ENCODE measurements at regions not wholly inside any gene's neighbourhood (a gene's known extent, or its start where the extent isn't known, plus 50 kb on each side); places are given as distances from the start of the nearest gene placed in this dataset.
"Not testable (repeated sequence)": the region's sequence is repeated elsewhere in the genome, so short reads cannot be mapped to it uniquely, and the experiment has no call there.

DNA sequence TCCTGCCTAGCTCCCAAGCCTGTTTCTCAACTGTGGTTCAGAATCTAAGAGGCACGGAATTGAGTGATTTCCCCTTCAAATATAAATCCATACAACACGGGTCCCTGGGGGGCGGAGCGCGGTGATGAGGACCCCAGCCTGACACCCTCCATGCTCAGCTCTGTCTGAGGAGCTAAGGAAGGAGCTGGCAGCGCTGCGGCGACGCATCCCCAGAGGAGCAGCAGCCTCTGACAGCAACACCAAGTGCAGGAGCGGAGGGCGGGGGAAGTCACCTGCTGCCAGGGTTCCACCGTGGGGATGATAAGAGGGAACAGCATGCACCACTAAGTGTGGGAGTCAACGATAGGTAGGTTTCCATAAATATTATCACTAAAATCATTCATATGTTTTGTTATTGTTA, 72.6 kb upstream of the VWC2 start:
- DNase-seq = no peak

DNA sequence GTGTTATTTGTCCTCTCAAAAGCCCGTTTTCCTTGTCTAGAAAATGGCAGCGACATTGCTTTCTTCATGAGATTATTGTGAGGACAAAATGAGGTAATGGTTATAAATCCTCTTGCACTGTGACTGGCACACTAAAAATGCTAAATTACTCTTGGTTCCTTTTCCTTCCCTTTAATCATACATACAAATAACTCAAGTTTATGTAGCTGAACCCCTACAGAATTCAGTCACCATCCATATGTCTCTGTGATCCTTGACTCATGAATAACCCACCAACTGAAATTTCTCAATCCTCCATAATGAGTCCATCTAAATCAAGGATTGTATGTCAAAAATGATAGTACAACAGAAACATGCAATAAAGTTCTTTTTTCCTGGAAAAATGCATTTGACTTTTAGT, 71.3 kb upstream of the VWC2 start:
- DNase-seq = no peak

DNA sequence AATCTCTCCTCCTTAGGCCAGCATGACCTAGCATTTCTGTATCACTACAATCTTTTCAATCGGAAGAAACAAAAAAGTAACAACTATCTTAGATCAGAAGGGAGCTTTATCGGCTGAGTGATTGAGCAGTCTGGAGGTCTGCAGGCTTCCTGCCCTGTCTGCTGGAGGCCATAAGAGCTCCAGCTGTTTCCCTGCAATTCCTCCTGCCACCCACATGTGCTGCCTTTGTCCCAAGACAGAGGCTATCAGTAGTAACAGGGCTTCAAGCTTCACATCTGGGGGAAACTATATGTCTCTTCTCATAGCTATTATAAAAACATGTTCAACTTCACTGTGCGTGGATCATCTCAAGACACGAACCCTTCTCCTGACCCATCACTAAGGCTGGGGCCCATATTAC, 70.1 kb upstream of the VWC2 start:
- no peak for DNase-seq

DNA sequence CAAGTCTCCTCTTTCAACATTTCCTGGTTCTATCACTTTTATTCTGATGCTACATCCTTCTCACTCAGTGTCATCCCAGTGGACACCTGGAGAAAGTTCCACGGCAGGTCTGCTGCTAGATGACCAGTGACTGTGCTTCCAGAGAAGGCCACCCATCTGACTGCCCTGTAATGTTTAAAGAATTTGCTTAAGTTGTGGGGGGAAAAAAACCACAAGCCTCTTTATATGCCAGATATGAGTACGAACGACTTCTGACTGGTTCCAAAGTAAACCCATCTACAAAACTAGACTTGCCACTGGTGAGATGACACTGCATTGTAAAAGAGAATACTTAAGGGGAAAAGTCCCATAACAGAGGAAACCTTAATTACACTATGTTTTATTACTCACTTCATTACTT, 69.6 kb upstream of the VWC2 start:
- DNase-seq = no peak

DNA sequence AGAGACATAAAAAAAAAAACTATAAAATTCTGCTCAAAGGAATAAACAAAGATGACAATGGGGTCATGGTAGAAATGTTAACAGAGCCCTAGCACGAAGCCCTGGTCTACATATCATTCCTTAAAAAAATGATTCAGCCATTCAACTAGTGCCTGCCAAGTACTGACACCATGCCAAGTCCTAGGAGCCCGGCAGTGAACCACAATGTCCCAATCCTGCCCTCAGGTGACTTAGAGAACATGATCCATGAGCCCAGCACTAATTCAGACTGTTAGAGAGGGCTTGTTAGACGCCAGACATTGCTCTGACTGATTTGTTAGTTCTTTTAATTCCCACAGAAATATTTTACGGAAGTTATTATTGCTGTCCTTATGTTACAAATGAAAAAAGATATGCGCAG, 67.3 kb upstream of the VWC2 start:
- no peak for DNase-seq

DNA sequence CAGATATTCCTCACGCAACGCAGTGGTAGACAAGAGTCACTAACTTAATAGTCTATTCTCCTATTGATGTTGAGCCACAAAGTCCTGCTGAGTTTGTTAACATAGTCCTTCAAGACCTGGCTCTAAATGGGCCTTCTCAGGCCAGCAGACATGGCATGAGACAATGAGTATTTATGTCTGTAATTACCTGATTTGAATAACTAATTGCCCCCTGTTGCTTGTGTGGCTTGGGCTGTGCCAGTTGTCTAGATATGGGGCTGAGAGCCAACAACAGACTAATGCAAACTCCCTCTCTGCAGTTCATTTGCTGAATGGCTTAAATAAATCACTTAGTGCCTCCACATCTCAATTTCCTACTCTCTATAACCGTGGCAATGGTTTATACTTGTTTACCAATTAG, 65.5 kb upstream of the VWC2 start:
- peak; percentile 74 for DNase-seq

DNA sequence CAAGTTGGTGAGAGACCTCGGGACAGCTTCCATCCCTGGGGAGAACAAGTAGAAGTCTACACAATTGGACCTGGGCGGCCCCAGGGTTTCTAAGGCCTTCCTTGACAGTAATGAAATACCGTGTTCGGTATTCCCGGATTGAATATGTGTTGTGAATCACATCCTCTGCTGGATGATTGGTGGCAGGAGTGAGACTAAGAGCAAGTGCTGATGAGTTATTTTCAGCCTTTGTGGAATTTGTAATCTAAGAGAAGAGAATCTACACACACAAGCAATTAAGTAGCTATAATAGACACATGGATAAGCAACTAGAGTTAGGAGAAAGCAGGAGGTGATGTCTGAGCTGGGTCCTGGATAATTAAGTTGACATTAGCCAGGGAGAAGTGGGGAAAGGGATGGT, 64.8 kb upstream of the VWC2 start:
- DNase-seq = no peak

DNA sequence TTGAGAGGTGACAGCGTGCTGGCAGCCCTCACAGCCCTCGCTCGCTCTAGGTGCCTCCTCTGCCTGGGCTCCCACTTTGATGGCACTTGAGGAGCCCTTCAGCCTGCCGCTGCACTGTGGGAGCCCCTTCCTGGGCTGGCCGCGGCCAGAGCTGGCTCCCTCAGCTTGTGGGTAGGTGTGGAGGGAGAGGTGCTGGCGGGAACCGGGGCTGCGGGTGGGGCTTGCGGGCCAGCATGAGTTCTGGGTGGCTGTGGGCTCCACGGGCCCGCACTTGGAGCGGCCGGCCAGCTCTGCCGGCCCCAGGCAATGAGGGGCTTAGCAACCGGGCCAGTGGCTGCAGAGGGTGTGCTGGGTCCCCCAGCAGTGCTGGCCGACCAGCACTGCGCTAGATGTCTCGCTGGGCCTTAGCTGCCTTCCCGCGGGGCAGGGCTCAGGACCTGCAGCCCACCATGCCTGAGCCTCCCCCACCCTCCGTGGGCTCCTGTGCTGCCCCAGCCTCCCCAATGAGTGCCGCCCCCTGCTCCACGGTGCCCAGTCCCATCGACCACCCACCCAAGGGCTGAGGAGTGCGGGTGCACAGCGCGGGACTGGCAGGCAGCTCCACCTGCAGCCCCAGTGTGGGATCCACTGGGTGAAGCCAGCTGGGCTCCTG, 62.2 kb upstream of the VWC2 start:
- not testable (repeated sequence) for DNase-seq

DNA sequence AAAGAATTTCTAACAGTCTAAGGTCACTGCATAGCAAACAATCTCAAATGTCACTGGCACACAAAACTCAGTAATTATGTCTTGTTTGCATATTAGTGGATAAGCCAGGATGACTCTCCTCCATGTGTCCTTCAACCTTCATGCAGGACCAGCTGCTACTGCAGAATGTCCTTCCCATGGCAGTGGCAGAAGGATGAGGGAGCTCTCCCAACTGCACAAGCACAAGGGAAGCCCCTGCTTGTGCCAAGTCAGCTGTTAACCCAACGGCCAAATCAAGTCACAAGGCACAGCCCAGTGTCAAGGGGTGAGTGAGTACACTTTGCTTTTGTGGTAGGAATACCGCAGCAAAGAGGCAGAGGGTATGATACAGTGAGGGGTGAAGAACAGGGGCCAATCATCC, 59.3 kb upstream of the VWC2 start:
- peak; percentile 30 for DNase-seq

DNA sequence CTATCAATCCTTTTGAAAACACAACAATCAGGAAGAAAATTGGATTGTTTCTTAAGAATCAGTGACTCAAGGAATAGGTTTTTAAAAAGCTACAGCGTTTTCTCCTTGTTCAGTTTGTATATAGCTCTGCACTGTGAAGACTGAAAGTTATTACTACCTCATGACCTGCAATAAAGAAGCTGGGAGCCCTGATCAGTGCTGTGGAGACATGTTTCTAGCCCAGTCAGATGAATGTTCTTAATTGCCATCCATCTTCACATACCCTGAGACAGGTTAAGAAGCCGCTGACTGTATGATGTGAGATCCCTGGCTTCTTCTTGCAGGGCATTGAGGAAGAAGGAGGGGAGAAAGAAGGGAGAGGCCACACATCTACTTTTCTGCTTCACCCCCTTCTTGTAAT, 58.0 kb upstream of the VWC2 start:
- DNase-seq = no peak

DNA sequence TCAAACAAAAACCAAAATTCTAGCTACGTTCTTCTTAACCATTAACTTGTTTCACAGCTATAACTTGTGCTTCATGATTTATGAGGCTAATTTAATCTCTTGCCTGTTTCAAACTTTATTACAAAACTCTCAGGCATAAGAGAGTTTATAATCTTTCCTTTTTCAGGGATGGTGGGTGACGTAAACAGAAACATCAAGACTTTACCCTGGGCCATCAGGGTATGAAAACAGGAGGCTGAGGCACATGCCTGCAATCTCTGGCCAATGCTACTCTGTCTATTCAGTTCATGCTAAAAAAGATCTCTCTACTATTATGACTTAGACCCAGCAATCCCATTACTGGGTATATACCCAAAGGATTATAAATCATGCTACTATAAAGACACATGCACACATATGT, 55.9 kb upstream of the VWC2 start:
- DNase-seq = no peak

DNA sequence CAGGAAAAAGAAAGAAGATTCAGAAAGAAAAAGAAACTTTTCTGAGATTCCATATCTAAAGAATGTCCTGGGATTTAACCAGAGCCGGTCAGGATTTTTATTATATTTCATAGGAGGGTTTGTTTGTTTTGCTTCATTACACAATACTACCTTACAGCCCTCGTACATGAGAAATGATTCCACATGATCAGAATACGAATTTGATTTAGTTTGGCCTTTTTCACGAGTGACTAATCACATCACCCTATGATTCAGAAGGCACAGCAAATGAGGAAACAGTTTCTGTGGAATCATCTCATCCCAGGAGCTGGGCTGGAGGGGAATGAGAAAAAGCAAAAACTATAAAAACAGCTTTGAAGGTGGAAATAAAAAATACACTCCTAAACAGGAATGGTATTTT, 54.7 kb upstream of the VWC2 start:
- DNase-seq = no peak

DNA sequence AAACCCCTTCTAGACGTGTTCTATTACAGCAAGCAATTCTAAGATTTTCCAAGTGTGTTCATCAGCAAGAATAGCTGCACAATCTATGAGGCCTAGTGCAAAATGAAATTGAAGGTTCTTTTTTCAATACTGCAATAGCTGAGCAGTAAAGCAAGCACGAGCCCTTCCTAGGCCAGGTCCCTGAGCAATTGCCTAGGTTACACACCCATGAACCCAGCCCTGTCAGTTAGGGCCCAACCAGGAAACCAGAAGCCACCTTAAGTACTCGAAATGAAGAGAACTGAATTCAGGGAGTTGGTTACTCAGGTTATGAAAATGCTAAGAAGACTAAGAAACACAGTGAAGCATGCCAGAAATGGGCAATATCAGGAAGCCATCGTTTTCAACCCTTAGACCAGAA, 52.0 kb upstream of the VWC2 start:
- no peak for DNase-seq
